HG03354 (cell line): ENCODE measurements at regions not wholly inside any gene's neighbourhood (a gene's known extent, or its start where the extent isn't known, plus 50 kb on each side); places are given as distances from the start of the nearest gene placed in this dataset.

Source experiments
- ATAC-seq: cut with Tn5 transposase; IDR thresholded peaks from one replicate; pipeline ENCODE4 v1.9.1; 2021; ENCODE audit warnings: mild to moderate bottlenecking; ENCODE audit not compliant: unreplicated experiment, poor library complexity, severe bottlenecking

DNA sequence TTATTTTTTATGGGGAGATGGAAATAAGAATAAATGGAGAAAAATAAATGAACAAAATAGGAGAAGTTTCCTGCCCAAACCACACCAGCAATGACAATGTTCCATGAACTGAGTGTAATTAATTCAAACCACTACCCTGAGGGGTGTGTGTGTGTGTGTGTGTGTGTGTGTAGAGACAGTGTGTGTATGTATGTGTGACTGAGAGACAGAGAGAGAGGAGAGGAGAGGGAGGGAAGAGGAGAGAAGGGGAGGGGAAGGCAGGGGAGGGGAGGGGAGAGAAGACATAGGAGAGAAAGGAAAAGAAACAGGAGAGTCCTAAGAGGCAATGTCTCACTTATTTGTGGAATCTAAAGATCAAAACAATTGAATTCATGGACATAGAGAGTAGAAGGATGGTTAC lies 65.0 kb upstream of the POU2AF1 start:
- ATAC-seq: no peak

DNA sequence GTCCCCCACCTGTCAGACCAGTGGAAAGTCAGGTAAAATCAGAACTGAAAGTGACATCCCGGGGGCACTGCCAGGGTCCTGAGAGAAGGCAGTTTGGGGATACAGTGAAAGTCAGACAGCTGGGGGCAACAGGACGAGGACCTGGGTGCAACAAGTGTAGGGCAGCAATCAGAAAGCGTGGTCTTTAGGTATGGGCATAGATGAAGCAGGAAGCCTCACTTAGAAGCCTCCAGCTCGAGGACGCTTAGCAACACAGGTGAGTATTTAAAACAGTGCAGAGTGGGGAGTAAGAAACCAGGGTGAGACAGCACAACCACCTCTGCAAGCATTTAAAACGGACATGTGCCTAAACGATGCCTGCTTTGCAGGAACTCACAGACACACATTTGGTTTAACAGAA lies 64.6 kb upstream of the POU2AF1 start:
- ATAC-seq: no peak

DNA sequence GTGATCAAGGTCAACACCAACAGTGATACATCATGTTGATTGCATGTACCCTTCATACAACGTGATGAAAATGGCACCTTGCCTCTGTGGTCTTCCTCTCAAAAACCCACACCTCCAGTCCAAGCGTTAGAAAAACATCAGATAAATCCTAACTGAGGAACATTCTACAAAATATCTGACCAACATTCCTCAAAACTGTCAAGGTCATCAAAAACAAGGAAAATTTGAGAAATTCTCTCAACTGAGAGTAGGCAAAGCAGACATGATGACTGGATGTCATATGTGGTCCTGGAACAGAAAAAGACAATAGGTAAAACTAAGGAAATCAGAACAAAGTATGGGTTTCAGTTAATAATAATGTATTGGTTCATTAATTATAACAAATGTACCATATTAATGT lies 64.0 kb upstream of the POU2AF1 start:
- no peak for ATAC-seq

DNA sequence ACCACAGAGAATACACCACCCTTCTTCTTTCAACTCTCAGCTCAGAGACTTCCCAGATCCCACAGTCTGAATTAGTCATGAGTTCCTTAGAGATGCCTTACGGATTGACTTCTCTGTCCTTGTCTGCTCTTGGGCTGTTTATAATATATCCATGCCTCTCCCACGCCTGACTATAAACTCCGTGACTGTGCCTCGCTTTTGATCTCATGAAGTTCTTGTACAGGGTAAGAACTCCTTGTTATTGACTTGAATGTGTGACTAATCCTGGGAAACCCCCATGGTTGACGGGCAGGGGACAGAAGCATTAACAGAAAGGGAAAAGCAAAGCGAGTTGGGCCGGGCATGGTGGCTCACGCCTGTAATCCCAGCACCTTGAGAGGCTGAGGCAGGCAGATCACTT lies 62.4 kb upstream of the POU2AF1 start:
- no peak for ATAC-seq

DNA sequence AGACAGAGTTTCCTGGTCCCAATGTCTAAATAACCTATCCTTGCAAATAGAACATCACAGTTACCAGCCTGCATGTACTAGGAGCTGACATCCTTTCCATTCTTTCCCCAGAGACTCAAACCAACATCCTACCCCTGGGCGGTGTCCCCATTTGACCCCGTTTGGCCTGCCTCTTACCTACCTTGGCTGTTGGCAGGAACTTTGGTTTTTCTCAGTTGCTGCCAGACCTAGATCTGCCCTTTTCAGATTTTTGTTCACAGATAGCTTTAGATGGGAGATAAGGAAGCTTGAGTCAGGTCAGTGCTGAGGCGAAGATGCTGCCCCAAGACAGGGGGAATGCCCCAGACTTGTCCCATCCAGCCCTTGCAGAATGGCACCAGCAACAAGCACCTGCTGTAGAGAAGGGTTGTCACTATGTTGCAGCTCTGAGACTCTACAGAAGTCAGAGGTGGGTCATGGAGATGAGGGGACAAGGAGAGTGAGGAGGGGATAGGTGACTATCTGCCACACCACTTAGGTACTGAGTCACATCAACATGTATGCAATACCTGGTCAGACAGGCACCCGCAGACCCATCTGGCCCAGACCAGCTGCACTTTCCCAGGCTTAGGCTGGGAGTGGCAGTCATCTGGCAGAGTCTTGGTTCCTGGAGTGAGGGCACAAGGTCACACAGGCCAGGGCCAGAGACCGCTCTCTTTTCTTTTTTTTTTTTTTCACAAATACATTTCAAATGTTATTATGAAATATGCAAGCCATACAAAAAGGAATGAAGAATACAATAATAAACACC lies 61.5 kb upstream of the POU2AF1 start:
- no peak for ATAC-seq

DNA sequence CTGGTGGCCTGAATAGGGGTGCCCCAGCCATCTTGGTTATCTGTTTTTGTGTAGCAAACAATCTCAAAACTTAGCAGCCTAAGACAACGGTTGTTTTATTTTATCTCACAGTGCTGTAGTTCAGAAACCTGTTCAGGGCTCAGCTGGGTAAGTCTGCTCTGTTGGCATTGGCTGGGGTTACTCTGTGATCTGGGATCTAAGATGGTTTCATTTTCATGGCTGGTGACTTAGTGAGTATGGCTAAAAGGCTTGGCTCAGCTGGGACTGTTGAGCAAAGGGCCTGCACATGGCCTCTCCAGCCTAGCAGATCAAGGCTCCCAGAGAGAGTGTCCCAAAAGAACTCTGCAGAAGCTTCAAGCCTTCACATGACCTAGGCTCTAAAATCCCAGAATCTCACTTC lies 60.8 kb upstream of the POU2AF1 start:
- ATAC-seq: no peak

DNA sequence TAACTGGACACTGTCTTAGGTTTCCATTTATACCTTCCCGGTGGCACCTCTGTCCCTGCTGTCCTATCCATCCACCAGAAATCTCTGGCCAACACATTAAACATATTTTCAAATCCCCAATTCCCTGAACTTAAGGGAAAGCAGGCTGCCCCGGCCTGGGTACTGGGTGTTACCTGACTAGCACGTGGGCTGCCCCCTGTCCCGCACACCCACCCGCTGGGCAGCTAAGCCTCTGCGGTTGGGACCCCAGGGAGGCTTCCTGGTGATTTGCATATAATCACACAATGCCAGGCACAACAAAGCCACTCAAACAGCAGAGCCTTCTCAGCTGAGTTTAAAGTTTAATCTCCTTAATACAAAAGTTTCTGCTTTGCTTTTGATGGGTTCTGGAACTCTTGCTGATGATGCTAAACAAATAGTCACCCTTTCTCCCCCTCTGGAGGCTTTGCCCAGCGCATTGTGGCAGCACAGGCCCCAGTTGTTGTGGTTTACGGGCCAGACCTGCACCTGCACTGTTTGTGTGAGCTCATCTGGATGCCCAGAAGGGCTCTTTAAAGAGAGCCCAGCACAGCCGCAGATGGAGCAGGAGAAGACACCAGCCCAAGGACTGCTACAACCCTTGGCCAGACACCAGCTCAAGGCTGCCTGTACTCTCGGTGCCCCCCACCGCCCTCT lies 59.9 kb upstream of the POU2AF1 start:
- peak; percentile 46 for ATAC-seq

DNA sequence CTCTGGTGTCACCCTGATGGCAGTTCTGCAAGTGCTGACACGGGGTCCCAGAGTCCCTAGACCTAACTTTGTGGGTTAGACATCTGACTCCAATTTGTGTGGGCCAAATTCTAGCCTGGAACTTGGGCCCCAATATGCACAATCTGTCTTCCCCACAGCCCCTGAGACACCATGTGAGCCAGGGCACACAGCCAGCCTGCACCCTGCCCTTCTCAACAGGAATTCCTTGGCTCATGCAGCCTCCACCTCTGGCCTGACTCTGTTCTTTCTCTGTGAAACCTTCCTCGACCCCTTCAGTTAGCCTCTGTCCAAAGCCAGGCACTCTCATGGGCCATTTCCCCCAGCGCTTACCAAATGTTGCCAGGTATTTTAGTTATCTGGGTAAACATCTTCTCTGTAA lies 59.1 kb upstream of the POU2AF1 start:
- ATAC-seq: no peak

DNA sequence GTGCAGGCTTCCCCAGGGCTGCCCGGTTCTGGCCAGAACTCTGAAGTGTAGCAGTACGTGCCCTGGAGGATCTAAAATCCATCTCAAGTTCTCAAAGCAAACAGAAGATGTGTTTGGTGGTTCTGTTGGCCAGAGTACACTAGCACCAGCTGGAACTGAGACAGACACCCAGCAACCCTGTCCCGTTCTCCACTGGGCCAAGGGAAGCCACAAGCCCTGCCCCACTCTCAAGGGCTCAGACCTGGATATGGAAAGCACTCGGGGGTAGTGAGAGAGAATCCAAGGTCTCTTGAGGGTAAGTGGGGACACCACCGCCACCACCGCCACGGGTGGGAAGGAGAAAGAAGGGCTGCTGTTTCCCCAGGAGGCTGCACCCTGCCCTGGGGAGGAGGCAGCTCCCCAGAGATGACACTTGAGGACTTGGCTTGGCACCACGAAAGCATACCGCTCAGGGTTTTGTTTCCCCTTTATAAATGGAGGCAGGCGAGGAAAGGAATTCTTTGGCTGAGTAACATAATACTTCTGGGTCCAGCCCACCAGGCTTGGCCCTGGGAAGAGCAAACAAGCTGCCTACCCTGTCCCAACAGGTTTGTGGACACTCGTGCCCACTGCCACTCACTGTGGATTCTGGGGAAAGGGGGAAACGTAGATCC lies 56.1 kb upstream of the POU2AF1 start:
- ATAC-seq: no peak

DNA sequence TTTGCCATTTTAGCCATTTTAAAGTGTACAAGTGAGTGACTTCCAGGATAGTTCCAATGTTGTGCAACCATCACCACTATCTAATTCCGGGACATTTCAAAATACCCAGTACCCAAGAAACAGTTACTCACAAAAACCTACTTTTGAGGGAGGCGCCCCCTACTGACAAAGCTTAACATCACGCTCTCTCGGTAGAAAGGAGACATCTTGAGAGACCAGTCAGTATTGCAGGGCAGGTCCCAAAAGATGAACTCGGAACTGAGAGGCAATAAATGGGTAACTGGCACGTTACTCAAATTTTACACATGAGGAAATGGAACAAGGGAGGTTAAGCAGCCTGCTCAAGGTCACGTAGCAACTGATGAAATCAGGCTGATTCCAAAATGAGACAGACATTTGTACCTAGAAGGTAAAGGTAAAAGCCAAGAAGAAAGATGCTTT lies 50.0 kb upstream of the POU2AF1 start:
- peak; percentile 87 for ATAC-seq
